Liver (tissue), 8 donors: ENCODE measurements at regions not wholly inside any gene's neighbourhood (a gene's known extent, or its start where the extent isn't known, plus 50 kb on each side); places are given as distances from the start of the nearest gene placed in this dataset.

ENCODE experiments used
- DNase-seq: peaks from one replicate; pipeline ENCODE4 v3.0.0-alpha.2; 2017; ENCODE audit warnings: low spot score
- H3K27ac ChIP-seq, 2 donors: one replicate each; pipeline ENCODE4 v1.7.0; 2013; ENCODE audit warnings: inconsistent platforms in 2 of 2, low read length in 2 of 2, control low read depth in 1 of 2, low read depth in 1 of 2, mild to moderate bottlenecking in 1 of 2
- H3K27me3 ChIP-seq, 4 donors: one replicate each; pipeline versions ENCODE4 v1.6.1 to v1.7.0; 2013; ENCODE audit warnings: low read length in 3 of 4, inconsistent platforms in 1 of 4, mild to moderate bottlenecking in 1 of 4, moderate library complexity in 1 of 4; ENCODE audit not compliant: control insufficient read depth in 4 of 4, insufficient read depth in 4 of 4
- H3K36me3 ChIP-seq, 4 donors: one replicate each; pipeline versions ENCODE4 v1.6.1 to v1.7.0; 2013; ENCODE audit warnings: low read length in 3 of 4, mild to moderate bottlenecking in 3 of 4, low read depth in 1 of 4, moderate library complexity in 1 of 4; ENCODE audit not compliant: control insufficient read depth in 4 of 4, insufficient read depth in 3 of 4
- H3K4me1 ChIP-seq, 4 donors: one replicate each; pipeline versions ENCODE4 v1.6.1 to v1.7.0; 2013; ENCODE audit warnings: low read length in 3 of 4, mild to moderate bottlenecking in 3 of 4, moderate library complexity in 1 of 4; ENCODE audit not compliant: control insufficient read depth in 4 of 4, insufficient read depth in 4 of 4
- H3K4me3 ChIP-seq, 3 donors: one replicate each; pipeline versions ENCODE4 v1.6.1 to v1.7.0; 2013; ENCODE audit warnings: low read length in 3 of 3, control low read depth in 1 of 3, low read depth in 1 of 3, mild to moderate bottlenecking in 1 of 3
- H3K9ac ChIP-seq, 2 donors: one replicate each; pipeline ENCODE4 v1.7.0; 2013; ENCODE audit warnings: low read length in 2 of 2, mild to moderate bottlenecking in 2 of 2, moderate library complexity in 2 of 2, control low read depth in 1 of 2, low read depth in 1 of 2
- H3K9me3 ChIP-seq, 4 donors: one replicate each; pipeline versions ENCODE4 v1.6.1 to v1.7.0; 2013; ENCODE audit warnings: low read length in 3 of 4; ENCODE audit not compliant: control insufficient read depth in 4 of 4
- CTCF ChIP-seq: fragments of 150-350 bp; IDR thresholded peaks from 2 replicates; pipeline ENCODE4 v1.5.1; 2017; ENCODE audit warnings: improper control_type of control experiment, low read depth, low read length; ENCODE audit not compliant: missing input control
- EGR1 ChIP-seq, 2 donors: IDR thresholded peaks; 2 replicates each; pipeline ENCODE4 v1.6.1; 2016 to 2018; ENCODE audit warnings: antibody characterized with exemption in 2 of 2, low read depth in 2 of 2
- GABPA ChIP-seq, 2 donors: IDR thresholded peaks in 1 of 2; conservative IDR thresholded peaks in 1 of 2; 2 replicates each; pipeline ENCODE4 v1.6.1; 2016; ENCODE audit warnings: antibody characterized with exemption in 2 of 2, mild to moderate bottlenecking in 1 of 2, moderate library complexity in 1 of 2
- HNF4G ChIP-seq: IDR thresholded peaks from 2 replicates; pipeline ENCODE4 v1.6.1; 2016; ENCODE audit warnings: antibody characterized with exemption
- MAX ChIP-seq: IDR thresholded peaks from 2 replicates; pipeline ENCODE4 v1.6.1; 2016; ENCODE audit warnings: antibody characterized with exemption
- NR2F2 ChIP-seq: IDR thresholded peaks from 2 replicates; pipeline ENCODE4 v1.6.1; 2016; ENCODE audit warnings: antibody characterized with exemption
- RAD21 ChIP-seq, 2 donors: IDR thresholded peaks; 2 replicates each; pipeline ENCODE4 v1.6.1; 2016; ENCODE audit warnings: antibody characterized with exemption in 2 of 2, mild to moderate bottlenecking in 2 of 2
- REST ChIP-seq: IDR thresholded peaks from 2 replicates; pipeline ENCODE4 v1.6.1; 2016; ENCODE audit warnings: antibody characterized with exemption, mild to moderate bottlenecking
- RXRA ChIP-seq, 2 donors: IDR thresholded peaks; 2 replicates each; pipeline ENCODE4 v1.6.1; 2017 to 2018; ENCODE audit warnings: antibody characterized with exemption in 2 of 2, mild to moderate bottlenecking in 1 of 2
- SP1 ChIP-seq: IDR thresholded peaks from 2 replicates; pipeline ENCODE4 v1.6.1; 2018; ENCODE audit warnings: antibody characterized with exemption, mild to moderate bottlenecking
- ZBTB33 ChIP-seq: IDR thresholded peaks from 2 replicates; pipeline ENCODE4 v1.6.1; 2016; ENCODE audit warnings: antibody characterized with exemption
- WGBS: extraction: QIAGEN DNeasy Blood & Tissue Kit; methylation state at CpG from one replicate; pipeline ENCODE4 v1.1.7; 2013; 5-methylcytosine and 5-hydroxymethylcytosine counted together
- donor health status: healthy.
- donor health status: healthy.
- donor health status: healthy.
- donor health status: healthy.
- donor health status: healthy.

- Histone ChIP-seq H3K9me3 (peaks cover 0 to 8% (median 3%) of the 10 kb centered on the region in 4 donors), H3K4me3 (no peak overlapping the region), H3K27me3 (no peaks in the 10 kb centered on the region)
Observed at GRCh38 chr2:107625982-107626381, 200.7 kb upstream of the RGPD4 start.

GRCh38 chr2:107627164-107627563, 199.5 kb upstream of the RGPD4 start:
- no peaks in the 10 kb centered on the region for H3K36me3 ChIP-seq
- no peaks in the 10 kb centered on the region for H3K27me3 ChIP-seq
- no peak for DNase-seq
- no peak overlapping the region for H3K4me3 ChIP-seq
- 28% methylated on average over 1 of the region's 1 CpG for WGBS
- H3K4me1 ChIP-seq: no peaks in the 10 kb centered on the region
- no peak overlapping the region for H3K27ac ChIP-seq
- peaks cover 0 to 8% (median 3%) of the 10 kb centered on the region in 4 donors for H3K9me3 ChIP-seq
- H3K9ac ChIP-seq: no peak overlapping the region
- TF ChIP-seq REST (no peak), RAD21 (IDR thresholded peaks at IDR 0.05) (peak in 1 of 2 donors; percentile 63), CTCF (peak; percentile 21)

More at GRCh38 chr2:107625982-107626381, 200.7 kb upstream of the RGPD4 start:
- no peak overlapping the region for H3K27ac ChIP-seq
- no peak overlapping the region for H3K9ac ChIP-seq
- no peak for TF ChIP-seq SP1
- TF ChIP-seq MAX: no peak
- no peak for TF ChIP-seq EGR1 (IDR thresholded peaks at IDR 0.05; ENCODE audit: low read depth in 2 of 2)
- TF ChIP-seq GABPA (IDR thresholded peaks at IDR 0.05 in 1 of 2, conservative IDR thresholded peaks at IDR 0.05 in 1 of 2): no peak
- no peak for TF ChIP-seq RXRA (IDR thresholded peaks at IDR 0.05)
- TF ChIP-seq ZBTB33: no peak
- no peak for TF ChIP-seq NR2F2
- TF ChIP-seq HNF4G: no peak
- H3K36me3 ChIP-seq: no peaks in the 10 kb centered on the region
- H3K4me1 ChIP-seq: no peaks in the 10 kb centered on the region
- no peak for DNase-seq
